Activated T-helper 1 cell treated with Interleukin-2 at 50 U/mL for 16 hours (primary cell): ENCODE measurements at regions not wholly inside any gene's neighbourhood (a gene's known extent, or its start where the extent isn't known, plus 50 kb on each side); places are given as distances from the start of the nearest gene placed in this dataset.

Source experiments
- DNase-seq: peaks from one replicate; pipeline ENCODE4 v3.0.0-alpha.2; 2020; ENCODE audit warnings: low read depth

DNA sequence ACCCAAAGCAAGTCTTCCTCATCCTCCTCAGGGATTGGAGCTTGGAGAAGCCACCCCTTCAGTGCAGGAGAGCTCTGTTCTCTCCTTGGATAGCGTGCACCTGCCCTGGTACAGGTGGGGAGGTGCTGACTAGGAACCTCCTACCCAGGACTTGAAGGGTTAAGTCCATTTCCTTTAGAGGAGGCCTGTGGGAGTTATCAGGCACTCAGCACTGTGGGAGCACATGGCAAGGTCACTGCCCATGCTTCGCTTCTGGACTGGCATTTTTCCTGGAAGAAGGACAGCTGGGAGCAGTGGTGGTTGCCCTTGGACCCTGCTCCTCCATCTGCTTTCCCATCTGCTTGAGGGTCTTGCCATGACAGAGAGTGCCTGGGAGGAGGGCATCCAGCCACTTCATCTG is 142.8 kb downstream of the CXCL12 start:
- no peak for DNase-seq

DNA sequence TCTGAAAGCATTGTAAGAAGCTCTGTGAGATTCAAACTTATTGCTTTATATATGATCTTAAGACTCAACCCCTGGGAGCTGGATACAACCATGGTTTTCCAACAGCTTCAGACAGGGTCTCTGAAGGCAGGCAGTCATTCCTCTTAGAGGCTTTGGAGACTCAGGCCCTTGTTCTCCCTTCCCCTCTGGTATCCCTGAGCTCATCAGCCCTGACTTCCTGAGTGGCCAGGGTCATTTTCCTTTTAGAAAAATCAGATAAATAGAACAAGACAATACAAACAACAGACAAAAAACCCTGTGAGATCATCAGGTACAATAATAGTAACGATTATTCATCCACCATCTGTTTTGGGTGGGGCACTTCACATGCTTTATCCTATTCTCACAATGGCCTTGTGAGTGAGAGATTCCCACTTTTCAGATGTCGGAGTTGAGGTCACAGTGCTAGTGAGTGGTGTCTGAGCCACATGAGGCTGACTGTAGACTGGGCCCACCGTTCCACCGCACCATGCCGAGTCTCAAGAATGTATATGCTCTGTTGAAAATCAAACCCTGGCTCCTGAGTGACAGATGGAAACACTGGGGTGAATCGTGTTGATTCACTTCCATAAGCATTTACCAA is 144.2 kb downstream of the CXCL12 start:
- DNase-seq = no peak

- DNase-seq = no peak
These were observed 146.7 kb downstream of the CXCL12 start for GRCh38 chr10:44238212-44238611.

DNA sequence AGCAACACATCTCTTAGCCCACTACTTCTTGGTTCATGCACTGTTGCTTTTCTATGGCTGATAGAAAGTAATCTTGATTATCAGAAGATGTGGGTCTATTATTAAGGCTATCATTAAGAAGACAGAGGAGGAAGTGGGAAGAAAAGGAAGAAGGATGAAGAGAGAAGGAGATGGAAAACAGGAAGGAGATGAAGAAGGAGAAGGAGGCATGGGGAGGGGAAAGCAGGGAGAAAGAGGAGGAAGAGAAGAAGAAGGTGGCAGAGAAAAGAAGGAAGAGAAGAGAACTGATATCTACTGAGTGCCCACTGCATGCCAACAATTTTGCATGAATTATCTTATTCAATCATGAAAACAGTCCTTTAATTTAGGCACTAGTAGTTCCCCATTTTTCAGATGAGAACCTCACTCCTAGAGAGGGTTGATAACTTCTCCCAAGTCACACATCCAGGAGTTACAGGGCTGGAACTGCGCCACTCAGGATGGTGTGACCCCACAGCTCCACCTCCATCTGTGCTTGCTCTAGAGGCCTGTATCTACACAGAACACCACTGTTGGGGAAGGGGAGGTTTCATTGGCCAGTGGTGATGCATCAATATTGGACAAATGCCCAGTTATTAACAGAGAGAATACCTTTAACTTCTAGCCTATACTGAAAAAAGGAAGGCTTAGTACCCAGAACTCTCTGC is 147.4 kb downstream of the CXCL12 start:
- DNase-seq = no peak

- no peak for DNase-seq
These were observed 149.5 kb downstream of the CXCL12 start for GRCh38 chr10:44235363-44235762.

GRCh38 chr10:44234483-44234875 is 150.4 kb downstream of the CXCL12 start:
- DNase-seq = no peak

GRCh38 chr10:44233561-44234482 is 151.1 kb downstream of the CXCL12 start:
- DNase-seq = no peak

- DNase-seq = no peak
These were observed 167.6 kb downstream of the CXCL12 start for GRCh38 chr10:44217274-44217820.

DNA sequence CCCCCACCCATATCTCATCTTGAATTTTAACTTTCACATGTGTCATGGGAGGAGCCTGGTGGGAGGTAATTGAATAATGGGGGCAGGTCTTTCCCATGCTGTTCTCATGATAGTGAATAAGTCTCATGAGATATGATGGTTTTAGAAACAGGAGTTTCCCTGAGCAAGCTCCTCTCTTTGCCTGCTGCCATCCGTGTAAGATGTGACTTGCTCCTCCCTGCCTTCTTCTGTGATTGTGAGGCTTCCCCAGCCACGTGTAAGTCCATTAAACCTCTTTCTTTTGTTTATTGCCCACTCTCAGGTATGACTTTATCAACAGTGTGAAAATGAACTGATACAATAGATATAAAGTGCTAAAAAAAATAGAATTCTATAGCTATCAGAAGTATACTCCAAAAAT is 168.8 kb downstream of the CXCL12 start:
- DNase-seq = no peak

DNA sequence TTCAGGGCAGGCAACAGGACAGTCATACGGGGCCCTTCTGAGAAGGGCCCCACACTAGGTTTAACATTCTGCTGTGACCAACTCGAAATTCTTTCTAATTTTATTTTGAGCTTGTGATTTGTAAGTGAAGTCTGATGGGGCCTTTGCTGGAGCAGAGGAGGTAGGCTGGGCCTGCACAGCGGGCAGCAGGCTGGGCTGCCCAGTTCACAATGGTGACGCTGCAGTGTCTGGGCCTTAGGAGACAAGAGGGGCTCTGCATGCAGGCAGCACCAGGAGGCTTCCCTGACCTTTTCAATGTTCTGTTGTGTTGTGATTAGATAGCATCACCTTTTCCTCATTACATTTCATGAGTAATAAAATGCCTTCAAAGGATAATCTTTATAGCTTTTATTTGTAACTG is 175.1 kb downstream of the CXCL12 start:
- DNase-seq = no peak

GRCh38 chr10:44207160-44207559 is 177.7 kb downstream of the CXCL12 start:
- DNase-seq = no peak

GRCh38 chr10:44206127-44206818 is 178.6 kb downstream of the CXCL12 start:
- no peak for DNase-seq

GRCh38 chr10:44205067-44205466 is 179.8 kb downstream of the CXCL12 start:
- DNase-seq = no peak

- DNase-seq = no peak
These were observed 181.4 kb downstream of the CXCL12 start for GRCh38 chr10:44203535-44203934.

- DNase-seq = no peak
These were observed 181.9 kb downstream of the CXCL12 start for GRCh38 chr10:44202952-44203351.

DNA sequence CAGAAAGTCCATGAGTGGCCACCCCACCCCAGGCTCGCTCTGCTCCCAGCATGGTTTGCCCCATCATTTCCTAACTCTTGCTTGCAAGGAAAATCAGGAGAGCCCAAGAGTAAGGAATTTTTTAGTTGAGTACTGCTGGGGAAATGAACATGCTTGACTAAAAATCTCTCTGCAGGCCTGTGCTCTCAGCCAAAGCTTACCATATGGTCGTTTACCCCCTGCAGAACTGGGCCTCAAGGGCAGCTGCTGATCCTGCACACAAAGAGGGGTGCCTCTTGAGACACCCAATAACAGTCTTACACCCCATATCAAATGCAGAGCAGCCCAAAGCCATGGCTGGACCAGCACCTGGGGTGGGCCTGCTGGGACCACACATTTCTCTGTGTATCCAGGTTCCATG is 183.2 kb downstream of the CXCL12 start:
- no peak for DNase-seq

GRCh38 chr10:44201011-44201410 is 183.9 kb downstream of the CXCL12 start:
- DNase-seq = no peak

GRCh38 chr10:44199991-44200655 is 184.8 kb downstream of the CXCL12 start:
- DNase-seq = no peak

DNA sequence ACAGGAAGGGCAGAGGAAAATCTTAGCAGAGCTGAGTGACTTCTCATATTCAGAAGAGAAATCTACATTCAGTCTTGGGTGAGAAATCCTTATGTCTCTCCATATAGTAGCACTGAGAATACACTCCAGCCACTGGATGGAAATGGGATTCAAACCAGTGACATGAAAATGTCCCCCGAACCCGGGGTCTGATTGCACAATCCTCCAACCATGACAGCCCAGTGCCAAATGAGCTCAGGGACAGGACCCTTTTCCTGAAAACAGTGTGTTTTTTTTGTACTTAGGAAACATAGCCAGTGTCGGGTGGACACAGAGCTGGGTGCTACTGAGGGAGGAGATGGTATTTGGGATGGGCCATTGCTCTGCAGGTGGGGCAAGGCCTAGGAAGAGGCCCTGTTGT is 185.6 kb downstream of the CXCL12 start:
- DNase-seq = no peak

DNA sequence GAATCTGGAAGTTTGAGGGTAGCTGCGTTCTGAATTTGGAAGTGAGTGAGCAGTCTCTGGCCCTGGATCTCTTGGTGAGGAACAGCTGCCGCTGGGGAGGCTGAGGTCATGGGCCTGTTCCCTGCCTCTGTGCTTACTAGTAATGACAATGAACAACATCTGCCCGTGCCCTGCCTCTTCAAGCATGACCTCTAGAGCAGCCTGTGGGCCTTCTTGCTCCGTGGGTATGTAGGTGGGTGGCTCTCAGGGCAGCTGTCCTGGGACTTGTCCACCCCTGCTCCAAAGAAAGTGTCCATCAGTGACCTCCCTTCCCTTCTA is 186.2 kb downstream of the CXCL12 start:
- DNase-seq = no peak

GRCh38 chr10:44198096-44198779 is 186.7 kb downstream of the CXCL12 start:
- no peak for DNase-seq
